Astrocyte (in vitro differentiated cells and primary cell): ENCODE measurements at regions not wholly inside any gene's neighbourhood (a gene's known extent, or its start where the extent isn't known, plus 50 kb on each side); places are given as distances from the start of the nearest gene placed in this dataset.

Experiments
- CTCF ChIP-seq: IDR thresholded peaks from 2 replicates; pipeline ENCODE4 v1.5.1; 2011; ENCODE audit warnings: low read depth, mild to moderate bottlenecking, inconsistent platforms, low read length, moderate library complexity; ENCODE audit not compliant: insufficient read depth
- EZH2 ChIP-seq: IDR thresholded peaks from 2 replicates; pipeline ENCODE4 v1.6.1; 2012; ENCODE audit warnings: mild to moderate bottlenecking, low read length, inconsistent platforms; ENCODE audit not compliant: insufficient read depth

GRCh38 chr2:215888680-215889079, 124.7 kb downstream of the MREG start:
- TF ChIP-seq CTCF: no peak
- TF ChIP-seq EZH2: no peak
